ENCODE measurements at regions not wholly inside any gene's neighbourhood (a gene's known extent, or its start where the extent isn't known, plus 50 kb on each side); places are given as distances from the start of the nearest gene placed in this dataset.
"Not testable (repeated sequence)": the region's sequence is repeated elsewhere in the genome, so short reads cannot be mapped to it uniquely, and the experiment has no call there.

DNA sequence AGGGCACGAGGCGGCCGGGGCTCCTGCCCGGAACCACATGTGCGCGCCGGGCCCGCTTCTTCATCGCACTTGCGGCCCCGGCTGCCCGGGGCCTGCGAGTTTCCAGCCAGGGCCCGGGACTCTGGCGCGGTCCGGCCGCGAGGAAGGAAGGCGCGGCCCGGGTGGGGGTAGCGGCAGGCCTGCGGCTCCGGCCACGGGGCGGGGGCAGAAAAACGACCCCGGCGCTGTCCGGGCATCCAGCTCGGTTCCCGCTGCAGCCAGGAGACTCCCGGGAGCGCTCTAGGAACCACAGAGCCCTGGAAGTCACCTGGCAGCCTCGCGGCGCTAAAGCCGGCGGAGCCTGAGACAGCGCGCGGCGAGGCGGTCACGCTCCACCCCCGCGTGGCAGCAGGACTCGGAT, 130.5 kb downstream of the POTEM start:
- H3K27me3 ChIP-seq; H3K9me3 ChIP-seq; DNase-seq (ENCODE audit: low spot score); H3K4me1 ChIP-seq; H3K4me3 ChIP-seq; H3K27ac ChIP-seq; H3K36me3 ChIP-seq: not testable (repeated sequence)

DNA sequence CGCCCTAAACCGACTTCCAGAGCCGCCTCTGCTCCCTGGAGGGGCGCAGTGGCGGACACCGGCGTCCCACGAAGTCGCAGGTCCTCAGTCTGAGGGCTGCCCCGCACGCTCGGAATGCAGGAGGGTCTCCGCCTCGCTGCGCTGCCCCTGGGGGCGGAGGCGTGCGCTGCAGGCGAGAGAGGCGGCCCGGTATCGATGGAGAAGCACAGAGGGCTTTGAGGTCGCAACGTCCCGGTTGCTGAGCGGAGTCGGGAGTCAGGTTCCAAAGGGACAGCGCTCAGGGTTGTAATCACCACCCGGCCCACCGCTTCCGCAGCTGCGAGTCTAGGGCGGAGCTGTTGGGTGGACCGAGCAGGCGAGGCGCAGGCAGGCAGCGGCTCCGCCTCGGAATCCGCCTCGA, 131.0 kb downstream of the POTEM start:
- H3K9me3 ChIP-seq; H3K4me3 ChIP-seq; H3K27me3 ChIP-seq; DNase-seq (ENCODE audit: low spot score); H3K27ac ChIP-seq; H3K4me1 ChIP-seq; H3K36me3 ChIP-seq: not testable (repeated sequence)

DNA sequence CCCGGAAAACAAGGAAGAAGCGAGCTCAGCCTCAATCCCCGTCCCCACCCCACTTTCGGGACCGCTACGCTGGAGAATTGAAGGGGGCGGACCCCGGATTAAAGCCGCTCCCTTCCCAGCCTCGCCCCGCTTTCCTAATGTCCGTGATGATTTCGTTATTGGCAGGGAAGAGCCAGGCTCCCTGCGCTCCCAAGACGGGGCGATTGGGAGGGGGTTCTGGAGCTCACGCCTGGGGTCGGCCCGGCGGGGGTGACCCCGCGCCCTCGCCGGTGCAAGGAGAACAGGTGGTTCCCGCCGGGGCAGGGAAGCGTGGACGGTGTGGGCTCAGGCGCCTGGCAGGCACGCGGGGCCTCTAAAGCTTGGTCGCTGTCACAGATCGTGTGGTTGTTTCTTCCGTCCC, 131.5 kb downstream of the POTEM start:
- not testable (repeated sequence) for H3K9me3 ChIP-seq; H3K27me3 ChIP-seq; H3K4me1 ChIP-seq; H3K36me3 ChIP-seq; H3K27ac ChIP-seq; DNase-seq (ENCODE audit: low spot score); H3K4me3 ChIP-seq

DNA sequence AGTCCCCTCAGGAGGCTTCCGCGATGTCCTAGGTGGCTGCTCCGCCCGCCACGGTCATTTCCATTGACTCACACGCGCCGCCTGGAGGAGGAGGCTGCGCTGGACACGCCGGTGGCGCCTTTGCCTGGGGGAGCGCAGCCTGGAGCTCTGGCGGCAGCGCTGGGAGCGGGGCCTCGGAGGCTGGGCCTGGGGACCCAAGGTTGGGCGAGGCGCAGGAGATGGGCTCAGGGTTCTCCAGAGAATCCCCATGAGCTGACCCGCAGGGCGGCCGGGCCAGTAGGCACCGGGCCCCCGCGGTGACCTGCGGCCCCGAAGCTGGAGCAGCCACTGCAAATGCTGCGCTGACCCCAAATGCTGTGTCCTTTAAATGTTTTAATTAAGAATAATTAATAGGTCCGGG, 132.1 kb downstream of the POTEM start:
- not testable (repeated sequence) for H3K9me3 ChIP-seq; H3K36me3 ChIP-seq; H3K27ac ChIP-seq; H3K4me3 ChIP-seq; DNase-seq (ENCODE audit: low spot score); H3K4me1 ChIP-seq; H3K27me3 ChIP-seq

DNA sequence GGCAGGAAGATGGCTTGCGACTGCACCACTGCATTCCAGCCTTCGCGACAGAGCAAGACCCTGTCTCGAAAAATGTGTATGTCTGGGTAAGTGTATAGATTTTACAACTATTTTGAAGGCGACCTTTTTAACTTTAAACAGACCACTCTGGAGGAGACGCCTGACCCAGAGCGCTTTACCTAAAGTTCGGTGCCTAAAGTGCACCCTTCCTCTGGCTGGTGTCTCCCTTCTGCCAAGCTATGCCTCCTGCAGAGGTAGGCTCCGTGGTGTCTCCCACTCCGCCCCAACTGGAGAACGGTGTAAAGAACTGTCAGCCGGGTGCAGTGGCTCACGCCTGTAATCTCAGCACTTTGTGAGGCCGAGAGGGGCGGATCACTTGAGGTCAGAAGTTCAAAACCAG, 132.7 kb downstream of the POTEM start:
- not testable (repeated sequence) for DNase-seq (ENCODE audit: low spot score); H3K4me3 ChIP-seq; H3K9me3 ChIP-seq; H3K4me1 ChIP-seq; H3K27ac ChIP-seq; H3K27me3 ChIP-seq; H3K36me3 ChIP-seq

GRCh38 chr14:19105551-19105950, 138.3 kb downstream of the POTEM start:
- not testable (repeated sequence) for H3K27ac ChIP-seq; H3K4me1 ChIP-seq; H3K4me3 ChIP-seq; H3K36me3 ChIP-seq; H3K9me3 ChIP-seq; H3K27me3 ChIP-seq; DNase-seq (ENCODE audit: low spot score)

DNA sequence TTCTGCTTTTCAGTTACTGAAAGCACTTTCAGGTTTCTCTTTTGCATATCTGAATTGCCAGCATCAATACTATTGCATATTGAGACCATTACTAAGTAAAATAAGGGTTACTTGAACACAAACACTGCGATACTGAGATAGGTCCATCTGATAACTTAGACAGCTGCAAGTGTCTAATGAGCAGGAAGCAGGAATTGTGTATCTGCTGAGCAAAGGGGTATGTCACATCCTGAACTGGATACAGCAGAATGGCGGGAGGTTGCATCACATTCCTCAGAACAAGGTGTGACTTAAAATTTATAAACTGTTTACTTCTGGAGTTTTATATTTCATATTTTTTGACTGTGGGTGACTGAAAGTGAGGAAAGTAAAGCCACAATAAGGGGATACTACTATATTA, 142.7 kb downstream of the POTEM start:
- H3K27ac ChIP-seq, H3K27me3 ChIP-seq: not testable (repeated sequence)

GRCh38 chr14:19120383-19120782, 153.1 kb downstream of the POTEM start:
- not testable (repeated sequence) for H3K9me3 ChIP-seq; DNase-seq (ENCODE audit: low spot score); H3K27ac ChIP-seq

More for the DNA sequence above, 142.7 kb downstream of the POTEM start:
- H3K36me3 ChIP-seq; H3K4me3 ChIP-seq; H3K9me3 ChIP-seq; H3K4me1 ChIP-seq; DNase-seq (ENCODE audit: low spot score): not testable (repeated sequence)

GRCh38 chr14:19126269-19127051, 159.2 kb downstream of the POTEM start:
- not testable (repeated sequence) for H3K36me3 ChIP-seq; H3K4me3 ChIP-seq; DNase-seq (ENCODE audit: low spot score); H3K27ac ChIP-seq; H3K4me1 ChIP-seq; H3K9me3 ChIP-seq; H3K27me3 ChIP-seq

More at GRCh38 chr14:19120383-19120782, 153.1 kb downstream of the POTEM start:
- H3K4me3 ChIP-seq, H3K4me1 ChIP-seq, H3K36me3 ChIP-seq, H3K27me3 ChIP-seq: not testable (repeated sequence)

DNA sequence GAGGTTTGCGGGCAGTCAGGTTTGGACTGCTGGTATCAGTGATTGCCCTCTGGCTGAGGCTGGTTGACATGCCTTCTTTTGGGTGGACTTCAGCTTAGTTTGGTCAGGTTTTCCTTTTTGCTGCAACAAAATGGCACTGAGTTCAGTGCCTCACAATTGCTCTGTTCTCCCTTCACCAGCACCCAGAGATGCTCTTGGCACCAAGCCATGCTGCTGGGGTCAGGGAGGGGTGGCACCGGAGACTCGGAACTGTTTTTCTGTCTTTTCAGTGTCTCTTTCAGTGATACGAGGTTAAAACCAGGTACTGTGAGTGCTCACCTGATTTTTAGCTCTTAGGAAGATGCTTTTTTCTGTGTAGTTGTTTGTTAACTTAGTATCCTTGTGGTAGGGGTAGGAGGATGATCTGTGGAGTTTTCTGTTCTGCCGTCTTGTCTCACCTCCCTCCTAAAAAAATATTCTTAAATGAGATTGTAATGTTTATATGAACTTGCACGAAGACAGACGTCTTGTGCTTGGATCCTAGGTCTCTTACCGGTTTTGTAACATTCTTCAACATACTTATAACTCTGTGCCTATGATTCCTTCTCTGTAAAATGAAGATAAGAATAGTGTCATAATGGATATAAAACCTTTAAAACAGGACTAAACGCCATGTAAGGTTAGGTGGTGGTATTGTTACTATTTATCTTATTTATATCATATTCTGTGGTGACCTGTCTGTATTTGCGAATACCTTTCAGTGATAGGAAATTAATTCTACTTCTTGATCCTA, 160.6 kb downstream of the POTEM start:
- H3K27ac ChIP-seq; H3K27me3 ChIP-seq; H3K4me1 ChIP-seq; H3K4me3 ChIP-seq; H3K36me3 ChIP-seq; DNase-seq (ENCODE audit: low spot score); H3K9me3 ChIP-seq: not testable (repeated sequence)

DNA sequence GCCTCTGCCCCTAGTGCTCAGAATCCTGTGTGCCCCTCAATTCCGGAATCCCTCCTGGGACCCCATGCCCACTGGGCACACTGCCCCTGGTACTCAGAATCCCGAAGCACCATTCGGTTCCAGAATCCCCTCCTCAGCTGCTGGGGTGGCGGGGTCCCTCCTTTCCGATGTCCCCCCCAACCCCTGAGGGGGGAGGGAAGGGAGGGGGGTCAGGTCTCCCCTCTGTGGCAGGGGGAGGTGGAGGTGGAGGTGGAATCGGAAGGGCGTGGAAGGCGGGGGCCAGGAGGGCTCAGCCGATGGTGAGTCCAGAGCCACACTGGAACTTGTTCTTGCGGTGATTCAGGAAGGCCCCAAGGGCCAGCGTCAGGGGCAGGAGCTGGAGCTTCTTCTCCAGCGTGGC, 164.3 kb downstream of the POTEM start:
- not testable (repeated sequence) for H3K4me3 ChIP-seq; H3K4me1 ChIP-seq; H3K27me3 ChIP-seq; H3K36me3 ChIP-seq; H3K27ac ChIP-seq; H3K9me3 ChIP-seq; DNase-seq (ENCODE audit: low spot score)

DNA sequence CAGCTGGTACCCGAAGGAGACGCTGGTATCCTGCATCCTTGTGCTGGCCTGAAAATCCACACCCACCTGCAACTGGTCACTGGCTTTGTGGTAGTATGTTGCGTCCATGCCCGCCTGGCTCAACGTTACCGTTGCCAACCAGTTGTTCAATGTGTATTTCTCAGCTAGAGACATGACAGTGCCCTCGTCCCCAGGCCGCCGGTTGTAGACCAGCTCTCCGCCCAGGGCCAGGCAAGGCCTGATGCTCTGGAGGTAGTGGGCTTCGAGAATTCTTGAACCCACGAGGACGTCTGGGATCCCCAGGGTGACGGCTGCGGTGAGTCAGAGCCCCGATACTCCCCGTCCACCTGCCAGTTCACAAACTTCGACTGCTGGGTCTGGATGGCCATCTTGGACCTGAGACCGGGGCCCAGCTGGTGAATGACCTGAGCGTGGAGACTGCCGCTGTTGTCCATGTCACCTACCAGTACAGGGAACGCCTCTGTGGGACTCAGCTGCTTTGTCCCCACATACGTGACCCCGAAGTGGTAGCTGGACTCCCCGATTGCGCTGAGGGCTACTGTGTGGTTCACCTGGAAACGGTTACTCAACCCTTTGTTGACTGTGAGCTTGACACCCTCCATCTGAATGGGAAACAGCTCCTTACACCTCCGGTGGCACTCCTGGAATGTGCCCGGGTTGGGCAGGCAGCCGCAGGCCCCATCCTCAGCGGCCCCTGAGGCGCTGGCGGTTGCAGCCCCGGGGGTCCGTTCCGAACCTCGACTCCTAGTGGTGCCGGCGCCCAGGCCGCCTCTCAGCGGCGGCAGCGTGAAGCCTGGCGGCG, 165.0 kb downstream of the POTEM start:
- DNase-seq (ENCODE audit: low spot score) = not testable (repeated sequence)

GRCh38 chr14:19132836-19133120, 165.5 kb downstream of the POTEM start:
- H3K27ac ChIP-seq; H3K9me3 ChIP-seq; H3K4me1 ChIP-seq; DNase-seq (ENCODE audit: low spot score); H3K27me3 ChIP-seq; H3K36me3 ChIP-seq; H3K4me3 ChIP-seq: not testable (repeated sequence)

More for the DNA sequence above, 165.0 kb downstream of the POTEM start:
- not testable (repeated sequence) for H3K4me3 ChIP-seq, H3K4me1 ChIP-seq, H3K36me3 ChIP-seq, H3K27me3 ChIP-seq, H3K27ac ChIP-seq, H3K9me3 ChIP-seq

- H3K27me3 ChIP-seq; DNase-seq (ENCODE audit: low spot score); H3K27ac ChIP-seq; H3K9me3 ChIP-seq; H3K4me3 ChIP-seq; H3K36me3 ChIP-seq; H3K4me1 ChIP-seq: not testable (repeated sequence)
These were observed 190.0 kb downstream of the POTEM start for GRCh38 chr14:19157106-19157709.

Measured in right atrium auricular region (tissue), 2 donors.